ENCODE measurements at regions not wholly inside any gene's neighbourhood (a gene's known extent, or its start where the extent isn't known, plus 50 kb on each side); places are given as distances from the start of the nearest gene placed in this dataset.

DNA sequence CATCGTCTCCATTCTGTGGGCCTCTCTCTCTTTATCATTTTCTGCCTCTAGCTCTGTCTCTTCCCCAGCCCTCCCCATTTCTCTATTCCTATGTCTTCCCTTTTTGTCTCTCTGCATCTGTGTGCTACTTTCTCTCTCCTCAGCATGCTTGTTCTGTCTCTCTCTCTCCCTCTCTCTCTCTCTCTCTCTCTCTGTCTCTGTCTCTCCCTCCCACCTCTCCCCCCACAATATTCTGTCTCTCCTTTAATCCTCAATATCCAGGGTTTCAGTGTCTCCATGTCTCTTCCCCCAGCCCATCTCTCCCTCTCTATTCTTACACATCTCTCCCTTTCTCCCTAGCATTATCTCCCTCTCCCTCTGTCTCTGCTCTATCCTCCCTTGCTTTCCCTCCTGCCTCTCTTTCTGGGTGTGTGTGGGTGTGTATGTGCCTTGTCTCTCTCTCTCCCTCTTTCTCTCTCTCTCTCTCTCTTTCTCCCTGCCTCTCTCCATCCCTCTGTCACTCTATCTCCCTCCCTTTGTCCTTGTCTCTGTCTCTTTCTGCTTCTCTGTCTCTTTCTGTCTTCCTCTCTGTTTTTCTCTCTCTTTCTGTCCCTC is 76.9 kb upstream of the SIRPA start:
- peaks cover 11% of the 10 kb centered on the region for H3K27me3 Mint-ChIP-seq (ENCODE audit: insufficient read depth)
- Histone ChIP-seq H3K36me3 (ENCODE audit: control insufficient read depth, insufficient read depth, low read length) (no peaks in the 10 kb centered on the region), H3K9me3 (ENCODE audit: control insufficient read depth, low read length) (no peaks in the 10 kb centered on the region), H3K4me1 (ENCODE audit: control insufficient read depth, insufficient read depth, low read length) (no peaks in the 10 kb centered on the region), H3K9ac (ENCODE audit: extremely low read depth, low read length, poor library complexity, severe bottlenecking) (no peak overlapping the region), H3K27me3 (ENCODE audit: control insufficient read depth, insufficient read depth, low read length, poor library complexity, severe bottlenecking) (peaks cover 9% of the 10 kb centered on the region), H3K4me3 (ENCODE audit: low read length) (no peak overlapping the region), H3K27ac (ENCODE audit: low read depth, low read length) (no peak overlapping the region)
- TF ChIP-seq, protein P1, sequence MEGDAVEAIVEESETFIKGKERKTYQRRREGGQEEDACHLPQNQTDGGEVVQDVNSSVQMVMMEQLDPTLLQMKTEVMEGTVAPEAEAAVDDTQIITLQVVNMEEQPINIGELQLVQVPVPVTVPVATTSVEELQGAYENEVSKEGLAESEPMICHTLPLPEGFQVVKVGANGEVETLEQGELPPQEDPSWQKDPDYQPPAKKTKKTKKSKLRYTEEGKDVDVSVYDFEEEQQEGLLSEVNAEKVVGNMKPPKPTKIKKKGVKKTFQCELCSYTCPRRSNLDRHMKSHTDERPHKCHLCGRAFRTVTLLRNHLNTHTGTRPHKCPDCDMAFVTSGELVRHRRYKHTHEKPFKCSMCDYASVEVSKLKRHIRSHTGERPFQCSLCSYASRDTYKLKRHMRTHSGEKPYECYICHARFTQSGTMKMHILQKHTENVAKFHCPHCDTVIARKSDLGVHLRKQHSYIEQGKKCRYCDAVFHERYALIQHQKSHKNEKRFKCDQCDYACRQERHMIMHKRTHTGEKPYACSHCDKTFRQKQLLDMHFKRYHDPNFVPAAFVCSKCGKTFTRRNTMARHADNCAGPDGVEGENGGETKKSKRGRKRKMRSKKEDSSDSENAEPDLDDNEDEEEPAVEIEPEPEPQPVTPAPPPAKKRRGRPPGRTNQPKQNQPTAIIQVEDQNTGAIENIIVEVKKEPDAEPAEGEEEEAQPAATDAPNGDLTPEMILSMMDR (conservative IDR thresholded peaks at IDR 0.05) = no peak
- peak; percentile 29 for DNase-seq
- no peak overlapping the region for H3K4me3 Mint-ChIP-seq
- 85 to 95% methylated on average over 1 of the region's 1 CpG for WGBS, 2 experiments (ENCODE audit: insufficient coverage in 1 of 2, insufficient read length in 1 of 2)
- no peak overlapping the region for H3K27ac Mint-ChIP-seq
- H3K36me3 Mint-ChIP-seq (ENCODE audit: low read depth) = no peaks in the 10 kb centered on the region
- H3K4me1 Mint-ChIP-seq = peaks cover 6% of the 10 kb centered on the region
- no peaks in the 10 kb centered on the region for H3K9me3 Mint-ChIP-seq

DNA sequence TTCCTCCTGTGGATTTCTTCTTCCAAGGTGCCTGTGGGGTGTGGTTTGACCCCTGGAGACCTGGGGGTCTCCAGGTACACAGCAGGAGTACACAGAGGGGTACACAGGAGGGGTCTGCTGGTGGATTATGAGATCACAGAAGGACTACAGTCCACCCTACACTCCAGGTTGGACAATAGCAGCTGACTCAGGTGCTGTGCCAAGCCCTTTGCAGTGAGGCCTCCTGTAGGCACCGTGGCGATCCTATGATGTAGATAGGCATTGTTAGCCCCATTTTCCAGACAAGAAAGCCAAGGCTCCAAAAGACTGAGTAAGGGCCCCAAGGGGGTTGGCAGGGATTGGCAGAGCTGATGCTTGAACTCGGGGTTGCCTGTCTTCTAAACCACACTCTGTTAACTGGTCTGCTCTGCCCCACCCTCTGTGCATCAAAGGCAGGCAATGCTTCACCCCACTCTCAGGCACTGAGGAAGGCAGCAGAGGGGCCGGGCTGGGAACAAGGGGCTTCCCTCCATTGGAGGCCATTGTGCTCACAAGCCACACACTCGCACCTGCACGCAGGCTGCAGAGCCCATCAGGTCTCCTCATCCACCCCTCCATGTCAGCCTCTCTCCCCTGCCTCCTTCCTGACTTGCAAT is 77.5 kb upstream of the SIRPA start:
- Histone ChIP-seq H3K27me3 (ENCODE audit: control insufficient read depth, insufficient read depth, low read length, poor library complexity, severe bottlenecking) (peaks cover 9% of the 10 kb centered on the region), H3K36me3 (ENCODE audit: control insufficient read depth, insufficient read depth, low read length) (no peaks in the 10 kb centered on the region), H3K27ac (ENCODE audit: low read depth, low read length) (no peak overlapping the region), H3K4me3 (ENCODE audit: low read length) (no peak overlapping the region), H3K9me3 (ENCODE audit: control insufficient read depth, low read length) (no peaks in the 10 kb centered on the region), H3K4me1 (ENCODE audit: control insufficient read depth, insufficient read depth, low read length) (no peaks in the 10 kb centered on the region), H3K9ac (ENCODE audit: extremely low read depth, low read length, poor library complexity, severe bottlenecking) (no peak overlapping the region)
- Mint-ChIP-seq H3K4me3 (no peak overlapping the region), H3K4me1 (peaks cover 6% of the 10 kb centered on the region), H3K27me3 (ENCODE audit: insufficient read depth) (peaks cover 11% of the 10 kb centered on the region), H3K27ac (no peak overlapping the region), H3K9me3 (no peaks in the 10 kb centered on the region), H3K36me3 (ENCODE audit: low read depth) (no peaks in the 10 kb centered on the region)
- DNase-seq = peak; percentile 40
- TF ChIP-seq, protein P1 (conservative IDR thresholded peaks at IDR 0.05) = no peak
- 90 to 97% methylated on average over 4 to 6 of the region's 6 CpGs for WGBS, 2 experiments (ENCODE audit: insufficient coverage in 1 of 2, insufficient read length in 1 of 2)

DNA sequence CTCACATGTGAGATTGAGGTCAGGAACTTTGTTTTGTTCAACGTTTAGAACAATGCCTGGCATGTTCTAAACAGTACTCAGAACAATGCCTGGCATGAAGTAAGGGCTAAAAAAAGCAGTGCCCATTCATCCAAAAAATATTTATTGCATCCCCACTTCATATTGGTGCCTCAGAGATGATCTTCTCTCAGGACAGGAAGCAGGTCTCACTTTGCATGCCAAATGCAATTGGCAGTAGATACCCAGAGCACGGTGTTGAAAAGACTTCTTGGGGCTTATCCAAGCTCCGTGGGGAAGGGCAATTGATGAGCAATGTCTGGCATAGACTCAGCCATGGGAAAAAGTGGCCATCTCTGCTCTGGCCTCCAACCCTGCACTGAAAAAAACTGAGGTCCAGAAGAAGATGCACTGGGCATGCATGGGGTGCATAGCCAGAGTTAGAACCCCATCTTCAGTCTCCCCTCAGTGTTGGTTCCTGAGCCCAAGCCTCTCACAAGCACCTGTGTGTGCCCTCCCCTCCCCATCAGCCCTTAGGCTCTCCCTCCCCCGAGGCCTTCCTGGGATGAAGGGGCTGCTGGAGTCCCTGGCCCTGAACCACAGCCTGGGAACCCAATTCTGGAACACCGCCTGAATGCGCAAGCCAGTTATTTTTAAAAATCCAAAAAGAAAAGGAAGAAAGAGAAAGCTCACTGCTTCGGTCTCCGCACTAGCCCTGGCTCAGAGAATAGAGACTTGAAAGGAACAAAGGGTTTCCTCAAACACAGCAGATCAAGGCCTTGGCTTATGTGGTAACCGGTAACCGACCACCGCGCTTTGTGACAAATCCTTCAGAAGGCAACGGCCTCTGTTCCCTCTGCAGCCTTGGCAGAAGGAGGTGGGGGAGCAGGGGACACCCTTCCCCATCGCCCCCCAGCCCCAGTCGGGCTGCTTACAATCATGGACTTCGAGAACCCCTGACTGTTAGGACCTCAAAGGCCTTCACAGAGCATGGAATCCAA is 78.5 kb upstream of the SIRPA start:
- Histone ChIP-seq H3K27me3 (ENCODE audit: control insufficient read depth, insufficient read depth, low read length, poor library complexity, severe bottlenecking) (peaks cover 9% of the 10 kb centered on the region), H3K27ac (ENCODE audit: low read depth, low read length) (no peak overlapping the region), H3K4me3 (ENCODE audit: low read length) (no peak overlapping the region), H3K36me3 (ENCODE audit: control insufficient read depth, insufficient read depth, low read length) (no peaks in the 10 kb centered on the region), H3K9ac (ENCODE audit: extremely low read depth, low read length, poor library complexity, severe bottlenecking) (no peak overlapping the region), H3K9me3 (ENCODE audit: control insufficient read depth, low read length) (no peaks in the 10 kb centered on the region), H3K4me1 (ENCODE audit: control insufficient read depth, insufficient read depth, low read length) (no peaks in the 10 kb centered on the region)
- no peaks in the 10 kb centered on the region for H3K9me3 Mint-ChIP-seq
- DNase-seq = peak; percentile 36
- no peak overlapping the region for H3K4me3 Mint-ChIP-seq
- peaks cover 11% of the 10 kb centered on the region for H3K27me3 Mint-ChIP-seq (ENCODE audit: insufficient read depth)
- H3K27ac Mint-ChIP-seq = no peak overlapping the region
- TF ChIP-seq, protein P1 (conservative IDR thresholded peaks at IDR 0.05) = no peak
- 80 to 92% methylated on average over 9 to 16 of the region's 16 CpGs for WGBS, 2 experiments (ENCODE audit: insufficient coverage in 1 of 2, insufficient read length in 1 of 2)
- H3K36me3 Mint-ChIP-seq (ENCODE audit: low read depth) = no peaks in the 10 kb centered on the region
- peaks cover 9% of the 10 kb centered on the region for H3K4me1 Mint-ChIP-seq
